ENCODE measurements at regions not wholly inside any gene's neighbourhood (a gene's known extent, or its start where the extent isn't known, plus 50 kb on each side); places are given as distances from the start of the nearest gene placed in this dataset.

- TF ChIP-seq ATF3 (CRISPR knock-in tag; conservative IDR thresholded peaks at IDR 0.05), result no peak
- TF ChIP-seq CTCF (IDR thresholded peaks at IDR 0.05), result no peak
- no peak for TF ChIP-seq USF1 (CRISPR knock-in tag; IDR thresholded peaks at IDR 0.05)
- no peak for TF ChIP-seq FOXK1 (CRISPR knock-in tag; IDR thresholded peaks at IDR 0.05)
- TF ChIP-seq ESRRA (CRISPR knock-in tag; IDR thresholded peaks at IDR 0.05; ENCODE audit: borderline replicate concordance), result no peak
- no peak for TF ChIP-seq IRF1 (CRISPR knock-in tag; IDR thresholded peaks at IDR 0.05)
- no peak for TF ChIP-seq AR (CRISPR knock-in tag; IDR thresholded peaks at IDR 0.05)
- TF ChIP-seq NR1H2 (CRISPR knock-in tag; IDR thresholded peaks at IDR 0.05), result no peak
These were observed 133.9 kb downstream of the UTRN start for GRCh38 chr6:144418959-144419545.

Data from WTC11 (cell line).